K562 (cell line): ENCODE measurements at regions not wholly inside any gene's neighbourhood (a gene's known extent, or its start where the extent isn't known, plus 50 kb on each side); places are given as distances from the start of the nearest gene placed in this dataset.

ENCODE experiments used
- CTCF ChIP-seq, 3 experiments: IDR thresholded peaks in 2 of 3; conservative IDR thresholded peaks in 1 of 3; 2 replicates each; pipeline ENCODE4 v1.5.1; 2011 to 2012; ENCODE audit warnings: low read length in 3 of 3, mild to moderate bottlenecking in 3 of 3, control low read depth in 2 of 3, improper control_type of control experiment in 1 of 3, inconsistent platforms in 1 of 3, low read depth in 1 of 3, mixed read lengths in 1 of 3, moderate library complexity in 1 of 3; ENCODE audit not compliant: insufficient read depth in 2 of 3
- EP300 ChIP-seq: IDR thresholded peaks from 2 replicates; pipeline ENCODE4 v1.6.1; 2012; ENCODE audit warnings: low read length, improper control_type of control experiment
- PHTF2 ChIP-seq: fragments of 250-450 bp; sonication (Bioruptor Pico); IDR thresholded peaks from 2 replicates; pipeline ENCODE4 v1.5.0; 2021; ENCODE audit warnings: mild to moderate bottlenecking
- PRPF4 ChIP-seq: fragments of 200-400 bp; formaldehyde crosslinking; IDR thresholded peaks from one replicate; pipeline ENCODE4 v1.6.1; 2017; ENCODE audit warnings: low read length, low read depth, mild to moderate bottlenecking; ENCODE audit not compliant: insufficient read depth, poor library complexity, severe bottlenecking
- REST ChIP-seq, 2 experiments: fragments of 450-650 bp; formaldehyde crosslinking in 1 of 2; IDR thresholded peaks; 2 replicates each; pipeline versions ENCODE4 v1.4.0 to v1.6.1; 2014 to 2020; ENCODE audit warnings: mild to moderate bottlenecking in 2 of 2, borderline replicate concordance in 1 of 2, low read depth in 1 of 2
- SMAD1 ChIP-seq: fragments of 150-350 bp; IDR thresholded peaks from 2 replicates; pipeline ENCODE4 v1.6.1; 2014; ENCODE audit warnings: low read length, low read depth; ENCODE audit not compliant: partially characterized antibody
- SMAD3 ChIP-seq: fragments of 450-650 bp; formaldehyde crosslinking; conservative IDR thresholded peaks from 2 replicates; pipeline ENCODE4 v1.4.0; 2020; ENCODE audit warnings: mild to moderate bottlenecking
- SPI1 ChIP-seq: IDR thresholded peaks from 2 replicates; pipeline ENCODE4 v1.6.1; 2011; ENCODE audit warnings: low read depth, low read length, control low read depth, borderline replicate concordance
- SRF ChIP-seq, 2 experiments: fragments of 250-450, 450-650 bp in 1 of 2; sonication (Bioruptor Pico) in 1 of 2; sonication (generic) in 1 of 2; formaldehyde crosslinking; IDR thresholded peaks; 2 replicates each; pipeline versions ENCODE4 v1.5.0 to v1.5.1; 2020 to 2022; ENCODE audit warnings: mild to moderate bottlenecking in 1 of 2, missing genetic modification reagents in 1 of 2
- USF2 ChIP-seq: sonication (generic); formaldehyde crosslinking; IDR thresholded peaks from 2 replicates; pipeline ENCODE4 v1.5.0; 2020; ENCODE audit warnings: missing genetic modification reagents
- ZBTB2 ChIP-seq: fragments of 450-650 bp; IDR thresholded peaks from 2 replicates; pipeline ENCODE4 v1.6.1; 2016; ENCODE audit warnings: antibody characterized with exemption
- ZBTB34 ChIP-seq: fragments of 250-450 bp; sonication (Bioruptor Pico); IDR thresholded peaks from 2 replicates; pipeline ENCODE4 v1.8.0; 2021; ENCODE audit warnings: mild to moderate bottlenecking, moderate library complexity
- ZBTB49 ChIP-seq: sonication (generic); formaldehyde crosslinking; IDR thresholded peaks from 2 replicates; pipeline ENCODE4 v1.8.0; 2022; ENCODE audit warnings: missing genetic modification reagents, mild to moderate bottlenecking, borderline replicate concordance
- ZNF639 ChIP-seq, 2 experiments: fragments of 200-800 bp in 1 of 2; sonication (Bioruptor generic) in 1 of 2; sonication (generic) in 1 of 2; formaldehyde crosslinking in 1 of 2; IDR thresholded peaks in 1 of 2; conservative IDR thresholded peaks in 1 of 2; 2 replicates each; pipeline versions ENCODE4 v1.5.0 to v1.6.1; 2016 to 2020; ENCODE audit warnings: missing compliant biosample characterization in 1 of 2, missing genetic modification characterization in 1 of 2, missing genetic modification reagents in 1 of 2

GRCh38 chr18:22673182-22673862 is 255.6 kb upstream of the CTAGE1 start:
- TF ChIP-seq ZBTB34 (CRISPR knock-in tag) (no peak), SMAD3 (CRISPR knock-in tag) (no peak), REST (IDR thresholded peaks at IDR 0.05; ENCODE audit: borderline replicate concordance) (no peak), REST (CRISPR knock-in tag; IDR thresholded peaks at IDR 0.05; ENCODE audit: low read depth) (no peak), USF2 (CRISPR knock-in tag) (no peak), PHTF2 (CRISPR knock-in tag) (no peak), SPI1 (no peak), SMAD1 (no peak), CTCF (IDR thresholded peaks at IDR 0.05 in 2 of 3, conservative IDR thresholded peaks at IDR 0.05 in 1 of 3; ENCODE audit: insufficient read depth in 2 of 3, low read depth in 1 of 3, low read length in 3 of 3) (no peak), PRPF4 (no peak), ZBTB49 (CRISPR knock-in tag) (no peak), ZNF639 (CRISPR knock-in tag; conservative IDR thresholded peaks at IDR 0.05 in 1 of 2, IDR thresholded peaks at IDR 0.05 in 1 of 2) (no peak), EP300 (no peak), SRF (CRISPR knock-in tag; IDR thresholded peaks at IDR 0.05) (no peak), ZBTB2 (no peak)
